Thyroid gland (tissue), 4 donors: ENCODE measurements at regions not wholly inside any gene's neighbourhood (a gene's known extent, or its start where the extent isn't known, plus 50 kb on each side); places are given as distances from the start of the nearest gene placed in this dataset.

Experiments used
- DNase-seq, 2 donors: peaks; one replicate each; pipeline ENCODE4 v3.0.0-alpha.2; 2019
- H3K27ac ChIP-seq, 3 donors: fragments of 200-600 bp; sonication (generic); 1 replicate in 2 of 3; 2 replicates in 1 of 3; pipeline ENCODE4 v1.5.1; 2016 to 2019; ENCODE audit warnings: mild to moderate bottlenecking in 1 of 3, moderate library complexity in 1 of 3
- H3K27me3 ChIP-seq: fragments of 200-600 bp; sonication (generic); one replicate; pipeline ENCODE4 v1.5.1; 2019
- H3K36me3 ChIP-seq, 2 donors: fragments of 200-600 bp; sonication (generic); one replicate each; pipeline ENCODE4 v1.5.1; 2016 to 2019
- H3K4me1 ChIP-seq, 2 donors: fragments of 200-600 bp; sonication (generic); one replicate each; pipeline ENCODE4 v1.5.1; 2017 to 2019
- H3K4me3 ChIP-seq, 3 donors: fragments of 200-600 bp; sonication (generic); replicated peaks in 1 of 3; 1 replicate in 2 of 3; 2 replicates in 1 of 3; pipeline ENCODE4 v1.5.1; 2016; ENCODE audit warnings: mild to moderate bottlenecking in 1 of 3
- H3K9me3 ChIP-seq: fragments of 200-600 bp; sonication (generic); one replicate; pipeline ENCODE4 v1.5.1; 2017
- CTCF ChIP-seq, 6 experiments: fragments of 200-600 bp in 3 of 6; fragments of 450-650 bp in 3 of 6; sonication (generic) in 3 of 6; IDR thresholded peaks; one replicate each; pipeline ENCODE4 v1.5.1; 2016 to 2019; ENCODE audit warnings: antibody characterized with exemption in 6 of 6, mild to moderate bottlenecking in 2 of 6, inconsistent platforms in 1 of 6, moderate library complexity in 1 of 6
- POLR2A ChIP-seq, 2 donors: fragments of 450-650 bp; IDR thresholded peaks; one replicate each; pipeline ENCODE4 v1.6.1; 2017; ENCODE audit warnings: antibody characterized with exemption in 2 of 2, mild to moderate bottlenecking in 2 of 2, moderate library complexity in 1 of 2
- WGBS, 2 donors: methylation state at CpG; one replicate each; pipeline ENCODE4 v1.1.5; 2017; 5-methylcytosine and 5-hydroxymethylcytosine counted together
- intact Hi-C: fragments of 100-400 bp; cut with DNase I; formaldehyde crosslinking; loops from one replicate; pipeline ENCODE4 v1.15.1; 2023

GRCh38 chr9:129408535-129409215 lies 212.2 kb downstream of the C9orf50 start:
- Histone ChIP-seq H3K27me3 (no peaks in the 10 kb centered on the region), H3K36me3 (no peaks in the 10 kb centered on the region), H3K9me3 (no peaks in the 10 kb centered on the region), H3K4me1 (peaks cover 25 to 41% of the 10 kb centered on the region in 2 donors), H3K27ac (peak overlapping the region; percentile 88 to 94 (median 90)), H3K4me3 (no peak overlapping the region)
- peak; percentile 93 to 95 for DNase-seq
- 45 to 66% methylated on average over 11 to 17 of the region's 17 CpGs for WGBS, 2 donors
- TF ChIP-seq POLR2A (IDR thresholded peaks at IDR 0.05): peak in 1 of 2 donors; percentile 74
- no peak for TF ChIP-seq CTCF (IDR thresholded peaks at IDR 0.05)
- intact Hi-C loops: no loop called here

- Histone ChIP-seq H3K36me3 (no peaks in the 10 kb centered on the region), H3K27me3 (no peaks in the 10 kb centered on the region), H3K4me3 (no peak overlapping the region), H3K4me1 (peaks cover 24 to 47% of the 10 kb centered on the region in 2 donors), H3K27ac (peak overlapping the region; percentile 88 to 94 (median 90)), H3K9me3 (no peaks in the 10 kb centered on the region)
- intact Hi-C loops: no loop called here
- no peak for DNase-seq
- 91 to 92% methylated on average over 5 of the region's 5 CpGs for whole genome bisulfite sequencing, 2 donors
- TF ChIP-seq CTCF (IDR thresholded peaks at IDR 0.05) (no peak), POLR2A (IDR thresholded peaks at IDR 0.05) (no peak)
These were observed 212.9 kb downstream of the C9orf50 start for GRCh38 chr9:129407905-129408452.

GRCh38 chr9:129406278-129407225 lies 214.3 kb downstream of the C9orf50 start:
- no peaks in the 10 kb centered on the region for H3K9me3 ChIP-seq
- H3K4me1 ChIP-seq: peaks cover 28 to 50% of the 10 kb centered on the region in 2 donors
- no peak overlapping the region for H3K4me3 ChIP-seq
- H3K36me3 ChIP-seq: no peaks in the 10 kb centered on the region
- no peaks in the 10 kb centered on the region for H3K27me3 ChIP-seq
- WGBS, 2 donors: 71 to 75% methylated on average over 24 to 25 of the region's 25 CpGs
- no peak for TF ChIP-seq CTCF (IDR thresholded peaks at IDR 0.05)
- peak; percentile 14 to 48 for TF ChIP-seq POLR2A (IDR thresholded peaks at IDR 0.05)
- intact Hi-C loops: no loop called here
- DNase-seq: peak; percentile 78
- peak overlapping the region in 1 of 3 donors; percentile 8 for H3K27ac ChIP-seq

GRCh38 chr9:129405827-129406213 lies 215.1 kb downstream of the C9orf50 start:
- Histone ChIP-seq H3K9me3 (no peaks in the 10 kb centered on the region), H3K27me3 (no peaks in the 10 kb centered on the region), H3K36me3 (no peaks in the 10 kb centered on the region), H3K27ac (peak overlapping the region in 1 of 3 donors; percentile 8), H3K4me3 (no peak overlapping the region), H3K4me1 (peaks cover 28 to 54% of the 10 kb centered on the region in 2 donors)
- intact Hi-C loops: no loop called here
- no peak for DNase-seq
- TF ChIP-seq POLR2A (IDR thresholded peaks at IDR 0.05): no peak
- TF ChIP-seq CTCF (IDR thresholded peaks at IDR 0.05): no peak
- 94 to 95% methylated on average over 2 to 4 of the region's 6 CpGs for WGBS, 2 donors
